GM19324 (cell line): ENCODE measurements at regions not wholly inside any gene's neighbourhood (a gene's known extent, or its start where the extent isn't known, plus 50 kb on each side); places are given as distances from the start of the nearest gene placed in this dataset.

Experiments used
- ATAC-seq: cut with Tn5 transposase; IDR thresholded peaks from one replicate; pipeline ENCODE4 v1.9.1; 2021; ENCODE audit warnings: mild to moderate bottlenecking, moderate library complexity; ENCODE audit not compliant: unreplicated experiment, low FRiP score

DNA sequence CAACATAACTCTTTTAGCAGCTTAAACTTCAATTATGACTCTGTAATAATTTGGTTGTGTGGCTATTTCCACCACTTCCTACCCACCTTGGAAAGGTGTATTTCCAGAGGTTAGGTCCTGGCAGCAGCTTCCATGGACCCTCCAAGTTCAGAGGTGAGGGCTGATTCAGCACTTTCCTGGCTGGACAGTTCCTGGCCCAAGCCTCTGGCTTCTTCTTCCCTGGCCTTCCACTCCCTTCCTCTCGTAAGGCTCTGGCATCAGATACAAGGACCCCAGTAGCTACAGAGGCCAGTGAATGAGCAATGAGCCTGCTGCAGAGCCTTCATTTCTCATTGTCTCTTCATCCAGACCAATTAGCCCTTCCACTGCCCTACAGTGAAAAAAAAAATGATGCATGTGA is 98.1 kb upstream of the KIRREL3 start:
- ATAC-seq: no peak

DNA sequence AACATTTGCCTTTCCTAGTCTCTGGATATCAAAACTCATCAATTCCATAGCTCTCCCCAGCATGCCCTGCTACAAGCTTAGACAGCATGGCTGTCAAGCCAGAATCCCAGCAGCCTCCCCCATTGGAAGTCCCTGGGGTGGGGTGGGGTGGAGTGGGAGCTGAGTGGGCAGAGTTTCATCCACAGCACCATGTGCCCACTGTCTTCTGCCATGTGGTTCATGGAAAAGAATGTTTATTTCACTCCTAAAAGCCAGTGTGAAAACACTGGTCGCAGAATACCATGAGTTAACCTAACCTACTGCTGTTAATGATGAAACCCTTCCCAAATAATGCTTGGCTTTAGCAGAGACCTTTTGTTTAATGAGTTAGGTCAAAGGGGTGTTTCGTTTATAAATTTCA is 80.2 kb upstream of the KIRREL3 start:
- no peak for ATAC-seq

DNA sequence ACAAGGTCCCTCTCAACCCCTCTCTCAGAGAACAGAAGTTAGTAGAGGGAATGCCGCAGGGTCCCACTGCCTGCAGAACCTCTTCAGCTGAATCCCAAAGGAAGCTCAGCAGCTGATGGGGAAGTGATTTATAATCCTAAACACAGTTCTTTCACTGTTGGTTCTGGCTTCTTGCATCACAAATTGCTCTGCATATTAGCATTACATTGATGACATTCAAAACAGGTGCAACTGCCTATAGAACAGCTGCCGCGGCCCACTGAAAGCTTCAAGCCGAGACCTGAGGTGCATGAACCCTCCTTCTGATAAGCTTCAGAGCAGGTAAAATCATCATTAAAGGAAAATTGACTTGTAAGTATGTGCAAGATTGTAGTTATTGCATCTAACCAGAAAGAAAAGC is 75.2 kb upstream of the KIRREL3 start:
- no peak for ATAC-seq

DNA sequence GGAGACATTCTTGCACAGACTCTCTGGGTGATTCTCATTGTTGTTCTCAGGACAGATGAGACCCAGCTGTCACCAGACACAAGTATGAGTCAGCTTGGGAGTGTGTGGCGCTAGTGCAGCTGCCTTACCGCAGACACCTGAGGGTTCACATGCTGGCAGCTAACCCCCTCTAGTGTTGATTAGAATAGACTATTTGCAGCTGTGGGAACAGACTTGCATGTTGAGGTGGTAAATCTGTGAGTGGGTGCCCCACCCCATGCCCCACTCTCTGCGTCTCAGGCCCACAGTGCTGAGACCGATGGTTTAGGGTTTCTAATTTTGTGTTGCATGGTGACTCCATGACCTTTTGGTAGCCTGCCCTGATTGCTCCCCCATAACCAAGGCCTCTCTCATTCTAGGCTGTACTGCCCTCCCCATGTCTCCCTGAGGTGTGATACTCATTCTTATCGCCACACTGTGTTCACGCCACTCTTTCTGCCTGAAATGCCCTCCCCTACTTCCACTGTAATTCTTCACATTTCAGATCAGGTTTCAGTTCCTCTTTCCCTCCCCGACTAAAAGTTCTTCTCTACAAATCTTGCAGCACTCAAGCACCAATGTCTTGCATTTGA is 73.7 kb upstream of the KIRREL3 start:
- ATAC-seq: peak; percentile 95

DNA sequence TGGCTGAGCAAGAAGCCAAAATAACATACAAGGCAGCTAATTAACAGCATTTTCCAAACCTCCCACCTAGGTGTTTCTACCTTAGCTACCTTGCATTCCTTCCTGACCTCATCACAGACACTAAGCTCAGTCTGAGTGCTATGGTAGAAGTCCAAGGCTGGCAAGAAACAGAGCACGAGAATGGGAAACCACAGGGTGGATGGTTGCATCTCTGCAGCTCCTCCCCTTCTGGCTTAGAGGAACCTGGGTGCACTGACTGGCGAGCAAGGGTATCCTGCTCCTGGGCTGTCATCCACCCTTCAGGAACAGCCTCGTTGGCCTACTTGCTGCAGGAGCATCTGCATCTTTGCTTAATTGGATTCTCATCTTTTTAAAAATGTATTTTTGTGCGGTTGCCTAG is 73.1 kb upstream of the KIRREL3 start:
- ATAC-seq: no peak

DNA sequence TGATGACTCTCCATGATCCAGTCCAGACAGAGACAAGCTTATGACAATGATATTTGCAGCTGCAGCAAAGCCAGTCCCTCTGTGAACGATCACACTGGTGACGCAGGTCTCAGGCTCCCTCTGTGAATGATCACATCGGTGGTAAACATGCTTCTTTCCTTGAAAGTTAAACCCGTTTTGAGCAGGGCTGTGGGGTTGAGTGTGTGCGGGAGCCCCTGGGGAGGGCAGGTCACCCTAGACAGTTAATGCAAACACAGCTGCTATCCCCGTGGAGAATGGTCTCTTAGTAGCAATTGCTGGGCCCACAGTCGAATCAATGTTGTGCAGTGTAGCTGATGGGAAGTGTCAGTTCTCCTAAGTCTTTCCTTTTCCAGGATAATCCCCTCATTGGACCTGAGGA is 71.0 kb upstream of the KIRREL3 start:
- ATAC-seq: no peak

DNA sequence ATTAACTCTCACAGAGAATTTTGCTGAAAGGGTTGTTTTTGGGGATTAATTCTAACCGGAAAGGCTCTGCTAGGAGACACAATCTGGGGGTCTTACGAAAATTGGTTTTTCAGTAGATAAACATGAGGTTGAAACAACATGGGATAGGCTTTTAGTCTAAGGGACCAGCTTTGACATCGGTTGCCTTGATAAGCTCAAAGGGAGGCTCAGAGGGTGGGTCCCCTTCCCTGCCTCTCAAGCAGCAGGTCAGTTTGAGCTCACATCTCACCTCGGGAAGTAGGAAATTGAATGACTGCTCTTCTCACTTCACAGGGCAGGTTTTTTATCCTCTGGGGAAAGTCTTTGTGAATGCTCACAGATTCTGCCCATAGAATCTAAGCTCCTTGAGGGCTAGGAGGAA is 70.2 kb upstream of the KIRREL3 start:
- ATAC-seq: no peak

DNA sequence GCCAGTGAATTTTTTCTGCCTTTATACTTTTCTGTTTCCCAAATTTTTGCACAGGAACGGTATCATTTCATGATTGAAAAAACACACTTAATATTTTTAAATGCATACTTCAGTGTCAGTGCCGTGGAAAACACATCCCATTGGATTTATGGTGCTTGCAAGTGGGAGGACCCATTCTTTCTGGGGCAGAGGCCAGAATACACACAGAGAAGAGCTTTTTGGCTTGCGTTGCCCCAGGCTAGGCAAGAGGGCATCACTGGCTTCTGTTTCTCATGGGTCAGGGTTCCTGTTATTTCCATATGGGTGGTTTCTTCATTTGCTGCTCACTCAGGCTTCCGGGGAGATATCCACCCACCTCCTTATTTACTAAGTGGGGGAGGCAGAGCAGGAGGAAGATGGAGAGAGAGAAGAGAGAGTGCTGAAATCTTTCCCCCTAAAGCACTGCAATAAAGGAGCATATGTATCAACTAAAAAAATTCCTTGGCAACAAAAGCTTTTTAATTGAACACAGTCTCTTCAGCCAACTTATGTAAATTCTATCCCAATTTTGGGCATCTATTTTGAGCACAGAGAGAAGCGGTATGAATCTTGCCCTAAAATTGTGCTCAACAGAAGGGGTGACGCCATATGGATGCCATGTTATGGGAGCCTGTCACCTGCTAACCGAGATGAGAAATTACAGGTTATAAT is 66.0 kb upstream of the KIRREL3 start:
- ATAC-seq: no peak

DNA sequence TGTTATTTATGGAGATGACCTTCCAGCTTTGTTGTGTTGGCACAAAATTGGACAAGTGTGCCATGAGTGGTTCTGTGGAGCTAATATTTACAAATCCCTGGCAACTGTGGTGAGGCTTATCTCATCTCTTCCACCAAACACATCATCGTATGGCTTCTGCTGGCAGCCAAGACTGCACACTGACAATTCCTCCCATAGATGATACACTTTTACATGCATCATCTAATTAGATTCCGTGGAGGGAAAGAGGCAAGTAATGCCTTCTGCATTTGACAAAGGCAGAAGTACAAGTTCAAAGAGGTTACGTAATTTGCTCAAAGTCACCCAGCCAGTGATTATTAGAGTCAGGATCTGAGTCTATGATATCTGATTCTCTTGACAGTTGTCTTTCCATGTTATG is 62.7 kb upstream of the KIRREL3 start:
- no peak for ATAC-seq

DNA sequence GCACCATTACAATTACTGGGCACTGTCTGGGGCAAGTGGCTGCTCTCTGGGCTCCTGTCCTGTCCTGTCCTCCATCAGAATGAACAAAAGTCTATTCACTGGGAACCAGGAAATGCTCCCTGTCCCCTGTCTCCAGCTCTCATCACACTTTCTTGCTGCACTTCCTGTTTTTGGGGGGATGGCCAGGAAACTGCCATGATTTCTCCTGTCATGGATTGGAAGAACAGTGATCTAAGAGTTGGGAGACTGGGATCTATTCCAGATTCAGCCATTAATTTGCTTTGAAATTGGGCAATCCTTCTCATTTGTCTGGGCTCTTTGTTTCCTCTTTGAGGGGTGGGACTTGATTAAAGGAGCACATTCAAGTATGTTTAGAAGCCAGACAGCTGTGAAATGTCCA is 61.4 kb upstream of the KIRREL3 start:
- ATAC-seq: no peak

DNA sequence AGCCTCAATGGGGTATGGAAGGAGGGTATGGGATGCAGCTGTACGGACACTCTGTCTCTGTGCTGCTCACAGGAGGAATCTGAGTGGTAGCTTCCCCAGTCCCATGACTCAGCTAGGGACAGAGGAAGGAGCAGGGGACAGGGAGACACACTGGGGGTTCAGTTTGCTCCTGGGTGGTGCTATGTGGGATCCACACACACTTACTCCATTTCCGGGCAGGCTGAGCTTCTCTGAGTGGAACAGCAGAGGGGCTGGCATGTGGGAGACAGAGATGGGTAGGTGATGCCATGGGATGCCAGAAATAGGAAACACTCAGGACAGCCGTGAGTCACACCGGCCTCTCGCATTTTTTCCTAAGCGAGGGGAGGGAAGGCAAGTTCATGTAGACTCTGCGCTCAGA is 59.2 kb upstream of the KIRREL3 start:
- no peak for ATAC-seq

DNA sequence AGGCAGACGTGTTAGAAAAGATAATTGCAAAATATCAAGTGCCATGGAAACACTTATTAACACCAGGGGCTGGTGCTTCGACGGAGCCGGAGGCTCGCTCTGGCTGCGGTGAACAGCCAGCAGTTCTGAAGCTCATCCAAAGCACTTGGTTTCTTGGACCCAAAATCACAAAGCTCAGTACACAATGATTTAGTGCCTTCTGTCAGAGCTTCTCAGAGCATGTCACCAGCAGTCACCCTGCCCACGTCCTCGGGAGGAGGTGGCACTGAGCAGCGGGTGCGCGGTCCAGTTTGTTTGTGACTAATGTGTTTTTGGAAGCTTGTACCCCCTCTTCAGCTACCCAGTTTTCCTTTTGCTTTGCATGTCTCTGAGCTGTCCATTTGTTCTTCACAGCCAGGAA is 58.7 kb upstream of the KIRREL3 start:
- ATAC-seq: no peak

DNA sequence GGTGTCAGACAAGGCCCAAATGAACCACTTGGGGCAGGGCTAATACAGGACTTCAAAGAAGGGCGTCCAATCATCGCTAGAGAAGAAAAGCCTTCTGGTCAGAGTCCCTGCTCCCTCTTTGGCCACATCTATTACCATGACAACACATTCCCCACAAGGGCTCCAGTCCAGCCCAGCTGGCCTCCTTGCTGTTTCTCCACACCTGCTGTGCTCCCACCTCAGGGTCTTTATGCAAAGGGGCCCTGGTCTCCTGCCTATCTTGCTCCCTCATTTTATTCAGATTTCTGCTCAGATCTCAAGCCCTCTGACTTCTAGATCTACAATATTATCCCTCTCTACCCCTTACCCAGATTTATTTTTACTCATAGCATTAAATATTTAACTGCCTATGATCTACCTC is 58.0 kb upstream of the KIRREL3 start:
- no peak for ATAC-seq

DNA sequence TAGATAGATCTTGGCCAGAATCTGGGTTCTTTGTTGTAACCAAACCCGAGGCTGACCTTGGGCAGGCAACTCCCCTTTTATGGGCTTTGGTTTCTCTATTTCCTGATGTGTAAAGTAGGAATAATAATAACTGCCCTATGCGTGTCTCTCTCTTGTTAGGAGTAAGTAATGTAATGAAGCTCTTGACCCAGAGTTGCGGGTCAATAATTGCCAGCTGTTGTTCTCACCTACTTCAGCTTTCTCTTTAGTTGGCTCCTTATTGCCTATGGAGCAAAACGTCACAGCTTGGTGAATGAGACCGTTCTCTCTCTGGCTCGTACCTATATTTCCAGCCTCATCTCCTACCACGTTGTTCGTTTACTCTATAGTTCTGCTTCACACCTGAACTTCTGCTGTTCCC is 56.6 kb upstream of the KIRREL3 start:
- ATAC-seq: no peak

DNA sequence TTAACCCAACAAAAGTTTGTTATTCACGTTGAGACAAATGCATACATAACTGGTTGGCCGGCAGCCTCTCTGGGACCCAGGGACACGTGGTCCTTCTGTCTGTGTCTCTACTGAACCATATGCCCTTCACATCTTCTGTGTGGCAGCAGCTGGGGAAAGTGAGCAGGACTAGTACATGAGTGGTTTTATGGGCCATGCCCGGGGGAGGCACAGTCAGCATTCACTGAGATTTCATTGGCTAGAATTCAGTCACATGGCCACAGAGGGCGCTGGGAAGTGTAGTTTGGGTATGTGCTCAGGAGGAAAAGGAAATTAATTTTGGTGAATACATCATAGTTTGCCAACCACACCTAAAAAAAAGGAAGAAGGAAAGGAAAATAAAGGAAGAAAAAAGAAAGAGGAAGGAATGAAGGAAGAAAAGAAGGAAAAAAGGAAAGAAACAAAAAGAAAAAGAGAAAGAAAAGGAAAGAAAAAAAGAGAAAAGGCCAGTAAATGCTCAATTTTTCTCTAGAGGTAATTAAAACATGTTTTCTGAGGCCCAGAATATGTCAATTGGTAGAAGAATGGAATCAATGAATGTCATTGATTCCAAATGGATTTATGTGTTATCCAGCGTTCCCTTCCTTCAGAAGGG is 55.9 kb upstream of the KIRREL3 start:
- no peak for ATAC-seq

DNA sequence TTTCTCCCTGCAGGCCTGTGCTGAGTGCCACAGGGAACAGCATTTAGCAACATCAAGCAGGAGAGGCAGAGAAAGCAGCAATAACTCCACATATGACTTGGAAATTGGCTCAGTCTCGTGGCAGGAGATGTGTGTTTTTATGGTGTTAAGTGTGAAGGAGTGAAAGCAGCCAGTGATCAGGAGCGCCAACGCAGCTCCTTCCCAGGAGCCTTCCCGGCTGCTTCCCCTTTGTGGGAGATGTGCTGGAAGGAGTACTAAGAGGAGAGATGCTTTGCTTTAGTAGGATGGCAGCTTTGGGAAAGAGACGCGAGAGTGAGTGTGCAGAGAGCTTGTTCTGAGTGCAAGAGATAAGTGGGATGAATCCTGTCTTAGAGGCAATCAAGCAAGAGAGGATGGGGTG is 54.7 kb upstream of the KIRREL3 start:
- ATAC-seq: no peak

DNA sequence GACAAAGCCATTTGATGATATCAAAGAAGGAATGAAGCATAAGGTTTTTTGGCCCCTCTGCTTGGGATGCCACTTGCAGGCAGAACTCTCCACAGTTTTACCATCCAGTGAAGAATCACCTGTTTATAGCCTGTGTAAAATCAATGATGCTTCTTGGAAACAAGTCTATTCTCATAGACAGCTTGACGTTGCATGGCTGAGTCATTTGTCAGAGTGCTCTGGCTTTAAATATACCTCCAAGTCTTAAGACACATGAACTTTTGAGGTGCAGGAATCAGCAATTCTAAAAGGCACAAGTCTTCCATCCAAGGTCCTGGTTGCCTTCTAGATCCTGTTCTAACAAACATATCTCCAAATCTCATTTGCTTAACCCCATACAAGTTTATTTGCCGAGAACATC is 53.6 kb upstream of the KIRREL3 start:
- no peak for ATAC-seq

DNA sequence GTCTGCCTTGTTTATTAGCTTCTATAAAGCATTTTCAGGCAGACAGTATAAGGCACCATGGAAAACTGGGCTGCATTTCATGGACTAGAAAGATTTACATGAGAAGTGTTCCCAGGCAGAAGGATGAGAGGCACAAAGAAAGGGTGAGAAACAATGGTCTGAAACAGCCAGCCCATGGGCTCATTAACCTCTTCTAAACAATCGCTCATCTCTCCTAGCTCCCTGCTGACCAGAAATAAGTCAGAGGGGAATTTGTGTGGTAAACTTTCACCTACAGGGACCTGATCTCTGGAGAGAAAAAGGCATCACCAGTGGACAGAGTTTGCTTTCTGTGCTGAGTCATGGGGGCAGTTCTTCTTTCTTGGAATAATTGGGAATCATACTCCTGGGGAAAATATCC is 51.8 kb upstream of the KIRREL3 start:
- ATAC-seq: no peak
